H1 (cell line): ENCODE measurements at regions not wholly inside any gene's neighbourhood (a gene's known extent, or its start where the extent isn't known, plus 50 kb on each side); places are given as distances from the start of the nearest gene placed in this dataset.

Source experiments
- BCL11A ChIP-seq, 2 experiments: IDR thresholded peaks; one replicate each; pipeline ENCODE4 v1.6.1; 2011; ENCODE audit warnings: low read depth in 2 of 2, low read length in 2 of 2, mild to moderate bottlenecking in 2 of 2
- BRCA1 ChIP-seq: IDR thresholded peaks from 2 replicates; pipeline ENCODE4 v1.6.1; 2012; ENCODE audit warnings: low read depth, low read length, improper control_type of control experiment
- NANOG ChIP-seq: IDR thresholded peaks from 2 replicates; pipeline ENCODE4 v1.6.1; 2011; ENCODE audit warnings: low read length, low read depth, mild to moderate bottlenecking, inconsistent platforms; ENCODE audit not compliant: insufficient read depth, poor library complexity, severe bottlenecking
- PHF8 ChIP-seq: fragments of 200-600 bp; sonication (generic); conservative IDR thresholded peaks from 2 replicates; pipeline ENCODE4 v1.7.1; 2012; ENCODE audit warnings: low read depth, mild to moderate bottlenecking, inconsistent platforms, low read length, moderate library complexity
- SUZ12 ChIP-seq: fragments of 200-600 bp; sonication (generic); IDR thresholded peaks from 2 replicates; pipeline ENCODE4 v1.6.1; 2012; ENCODE audit warnings: mild to moderate bottlenecking, inconsistent platforms, low read length, moderate library complexity, mixed read lengths

GRCh38 chrX:45447331-45447730 is 246.7 kb upstream of the DIPK2B start (continued):
- TF ChIP-seq BCL11A (IDR thresholded peaks at IDR 0.05; ENCODE audit: low read depth in 2 of 2, low read length in 2 of 2): no peak
- TF ChIP-seq NANOG: no peak
- TF ChIP-seq PHF8: no peak
- TF ChIP-seq SUZ12: no peak
- no peak for TF ChIP-seq BRCA1
